ENCODE measurements at regions not wholly inside any gene's neighbourhood (a gene's known extent, or its start where the extent isn't known, plus 50 kb on each side); places are given as distances from the start of the nearest gene placed in this dataset.
A peak's percentile ranks its signal among the peaks of the same experiment; 100 is the strongest.

DNA sequence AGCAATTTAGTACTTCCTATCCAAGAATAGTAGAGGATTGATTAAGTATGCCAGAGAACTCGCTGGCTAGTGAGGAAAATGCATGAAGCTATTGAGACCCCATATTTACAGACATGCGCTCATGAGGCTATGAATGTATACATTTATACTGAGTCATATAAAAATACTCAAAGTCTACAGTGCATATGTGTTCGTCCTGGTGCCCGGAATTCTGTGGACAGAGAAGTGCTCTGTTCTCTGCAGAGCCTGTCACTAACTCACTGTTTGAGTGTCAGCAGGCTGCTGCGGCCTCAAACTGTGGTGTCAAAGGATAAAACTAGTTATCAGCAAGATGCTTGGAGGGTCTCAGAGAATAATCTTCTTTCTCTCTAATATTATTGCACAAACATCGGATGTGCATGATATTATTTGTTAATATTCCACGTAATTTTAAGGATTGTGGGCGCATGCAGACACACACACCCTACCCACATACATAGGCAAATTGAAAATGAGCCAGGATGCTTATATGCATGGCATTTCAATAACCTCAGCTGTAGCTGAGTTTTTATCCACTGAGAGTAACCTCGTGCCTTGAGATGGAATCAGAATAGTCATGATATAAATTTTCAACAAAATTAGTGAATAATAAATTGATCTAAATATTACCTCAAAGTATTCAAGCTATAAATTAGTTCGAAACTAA is 50.0 kb upstream of the TSC22D2 start:
- TF ChIP-seq, protein P1, sequence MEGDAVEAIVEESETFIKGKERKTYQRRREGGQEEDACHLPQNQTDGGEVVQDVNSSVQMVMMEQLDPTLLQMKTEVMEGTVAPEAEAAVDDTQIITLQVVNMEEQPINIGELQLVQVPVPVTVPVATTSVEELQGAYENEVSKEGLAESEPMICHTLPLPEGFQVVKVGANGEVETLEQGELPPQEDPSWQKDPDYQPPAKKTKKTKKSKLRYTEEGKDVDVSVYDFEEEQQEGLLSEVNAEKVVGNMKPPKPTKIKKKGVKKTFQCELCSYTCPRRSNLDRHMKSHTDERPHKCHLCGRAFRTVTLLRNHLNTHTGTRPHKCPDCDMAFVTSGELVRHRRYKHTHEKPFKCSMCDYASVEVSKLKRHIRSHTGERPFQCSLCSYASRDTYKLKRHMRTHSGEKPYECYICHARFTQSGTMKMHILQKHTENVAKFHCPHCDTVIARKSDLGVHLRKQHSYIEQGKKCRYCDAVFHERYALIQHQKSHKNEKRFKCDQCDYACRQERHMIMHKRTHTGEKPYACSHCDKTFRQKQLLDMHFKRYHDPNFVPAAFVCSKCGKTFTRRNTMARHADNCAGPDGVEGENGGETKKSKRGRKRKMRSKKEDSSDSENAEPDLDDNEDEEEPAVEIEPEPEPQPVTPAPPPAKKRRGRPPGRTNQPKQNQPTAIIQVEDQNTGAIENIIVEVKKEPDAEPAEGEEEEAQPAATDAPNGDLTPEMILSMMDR (conservative IDR thresholded peaks at IDR 0.05; ENCODE audit: low read length): no peak
- no peak overlapping the region for H3K4me3 ChIP-seq (ENCODE audit: low read length)
- DNase-seq (ENCODE audit: low read depth): no peak

DNA sequence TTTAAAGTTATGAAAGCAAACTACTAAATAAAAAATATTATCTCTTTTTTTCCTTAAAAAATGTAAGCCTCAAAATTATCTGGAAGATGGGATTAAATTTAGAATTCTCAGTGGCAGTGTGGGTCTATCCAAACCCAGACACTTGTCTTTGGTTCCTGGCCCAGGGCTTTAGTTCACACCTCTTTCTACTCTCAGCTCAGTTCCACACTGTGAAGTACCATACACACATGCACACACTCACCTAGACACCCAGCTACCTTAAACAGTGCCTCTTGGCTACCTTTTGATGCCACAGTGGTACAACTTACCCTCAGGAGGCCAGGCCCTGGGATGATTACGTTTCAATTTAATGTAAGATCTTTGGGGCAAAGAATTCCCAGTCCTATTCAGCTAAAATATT is 51.0 kb upstream of the TSC22D2 start:
- TF ChIP-seq, protein P1 (conservative IDR thresholded peaks at IDR 0.05; ENCODE audit: low read length): no peak
- no peak for DNase-seq (ENCODE audit: low read depth)
- no peak overlapping the region for H3K4me3 ChIP-seq (ENCODE audit: low read length)

DNA sequence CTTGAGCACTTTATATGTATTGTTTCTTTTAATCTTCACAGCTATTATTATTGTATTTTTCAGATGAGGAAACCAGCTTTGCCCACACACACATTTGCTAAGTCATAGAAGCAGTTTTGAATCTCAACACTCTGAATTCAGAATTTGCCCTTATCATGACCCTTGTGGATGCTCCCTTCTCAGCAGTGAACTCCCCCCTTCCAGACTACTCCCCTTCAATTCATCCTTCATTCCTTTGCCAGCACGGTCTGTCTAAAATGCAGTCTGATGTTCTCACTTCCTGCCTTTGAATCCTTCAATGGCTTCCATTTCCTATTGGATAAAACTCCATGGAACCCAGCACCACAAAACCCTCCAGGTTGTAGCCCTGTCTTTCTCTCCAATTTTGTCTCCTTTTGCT is 52.5 kb upstream of the TSC22D2 start:
- TF ChIP-seq, protein P1 (conservative IDR thresholded peaks at IDR 0.05; ENCODE audit: low read length): no peak
- no peak for DNase-seq (ENCODE audit: low read depth)
- H3K4me3 ChIP-seq (ENCODE audit: low read length): no peak overlapping the region

DNA sequence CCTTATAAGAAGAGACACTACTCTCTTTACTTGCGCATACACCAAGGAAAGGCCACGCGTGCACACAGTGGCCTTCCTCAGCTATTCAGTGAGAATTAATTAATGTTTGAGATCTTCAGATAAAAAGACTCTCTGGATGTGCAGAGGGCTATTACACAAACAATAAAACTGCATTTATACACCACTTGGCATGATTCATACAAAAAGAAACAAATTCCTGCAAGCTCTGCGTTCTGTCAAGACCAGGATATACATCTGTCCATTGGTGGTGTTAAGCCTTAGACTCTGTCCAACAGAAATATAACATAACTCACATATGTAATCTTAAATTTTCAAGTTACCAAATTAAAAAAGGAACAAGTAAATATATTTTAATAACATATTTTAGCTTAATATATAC is 55.2 kb upstream of the TSC22D2 start:
- H3K4me3 ChIP-seq (ENCODE audit: low read length): no peak overlapping the region
- TF ChIP-seq, protein P1 (conservative IDR thresholded peaks at IDR 0.05; ENCODE audit: low read length): no peak
- no peak for DNase-seq (ENCODE audit: low read depth)

DNA sequence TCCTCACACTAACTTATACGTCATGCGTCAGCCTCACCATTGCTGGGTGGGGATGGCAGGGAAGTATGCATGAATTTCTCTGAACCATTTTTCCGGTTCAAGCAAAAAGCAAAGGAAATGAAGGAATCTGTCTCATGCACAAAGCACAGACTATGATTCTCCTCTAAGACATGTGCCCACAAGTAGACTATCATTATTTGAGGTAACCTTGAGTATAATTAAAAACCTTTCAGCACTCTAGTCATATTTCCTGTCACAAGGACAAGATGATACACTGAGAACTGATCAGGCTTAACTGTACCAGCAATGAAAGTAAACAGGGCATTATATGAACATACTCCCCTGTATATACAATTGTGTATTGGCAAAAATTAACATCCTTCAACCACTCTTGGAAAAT is 56.7 kb upstream of the TSC22D2 start:
- no peak for DNase-seq (ENCODE audit: low read depth)
- H3K4me3 ChIP-seq (ENCODE audit: low read length): no peak overlapping the region
- TF ChIP-seq, protein P1 (conservative IDR thresholded peaks at IDR 0.05; ENCODE audit: low read length): no peak

DNA sequence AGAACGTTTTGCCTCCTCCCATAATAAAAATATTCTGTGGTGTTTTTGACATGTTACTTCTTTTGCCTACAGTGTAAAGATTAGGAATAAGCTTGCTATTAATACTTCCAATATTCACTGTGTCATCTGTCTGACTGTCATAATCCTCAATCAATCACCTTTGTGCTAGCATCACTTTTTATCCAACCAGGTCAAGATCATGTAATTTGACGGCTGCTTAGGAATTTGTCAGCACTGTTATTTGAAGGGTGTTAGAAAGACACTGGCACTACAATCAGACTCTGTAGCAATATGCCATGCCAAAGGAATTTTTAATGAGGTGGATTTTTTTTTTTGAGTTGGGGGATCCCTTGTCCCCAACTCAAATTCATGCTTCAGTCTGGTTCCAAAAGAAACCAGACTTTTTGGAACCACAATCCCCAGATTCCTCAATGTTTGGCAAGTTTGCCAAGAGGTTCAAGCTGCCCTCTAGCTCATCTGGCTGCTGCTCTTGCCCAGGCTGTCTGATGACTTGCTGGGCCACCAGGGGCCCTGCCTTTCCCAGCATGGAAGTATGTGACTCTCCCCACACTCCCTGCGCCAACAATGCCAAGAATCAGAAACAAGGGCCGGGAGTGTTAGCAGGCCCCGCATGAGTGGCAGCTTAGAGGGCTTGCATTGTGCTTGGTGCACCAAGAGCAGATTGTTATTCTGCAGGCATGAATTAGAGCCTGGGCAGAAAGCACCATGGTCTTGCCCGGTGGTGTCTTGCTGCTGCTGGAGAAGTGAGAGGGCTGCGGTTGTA is 58.6 kb upstream of the TSC22D2 start:
- no peak overlapping the region for H3K4me3 ChIP-seq (ENCODE audit: low read length)
- DNase-seq (ENCODE audit: low read depth): peak; percentile 81
- TF ChIP-seq, protein P1 (conservative IDR thresholded peaks at IDR 0.05; ENCODE audit: low read length): peak; percentile 31; the same call in 1 of the 2 replicates

DNA sequence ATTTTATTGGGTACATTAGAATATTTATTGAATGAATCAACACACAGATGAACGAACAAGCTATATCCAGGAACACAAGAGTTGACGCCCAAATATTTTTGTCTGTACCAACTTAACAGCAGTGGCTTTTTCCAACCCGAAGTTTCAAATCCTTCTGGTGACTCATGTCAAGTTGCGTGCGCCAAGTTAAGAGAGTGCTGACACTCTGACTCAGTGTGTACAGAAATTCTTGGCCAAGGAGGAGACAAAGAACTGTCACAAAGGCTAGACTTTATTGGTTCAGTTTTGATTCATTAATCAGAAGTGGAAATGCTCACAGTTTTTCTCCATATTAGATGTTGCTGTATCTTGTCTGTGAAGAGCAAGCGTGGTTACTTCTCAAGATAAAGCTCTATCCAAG is 59.6 kb upstream of the TSC22D2 start:
- TF ChIP-seq, protein P1 (conservative IDR thresholded peaks at IDR 0.05; ENCODE audit: low read length): no peak
- no peak overlapping the region for H3K4me3 ChIP-seq (ENCODE audit: low read length)
- peak; percentile 94 for DNase-seq (ENCODE audit: low read depth)

Measured in AG10803 (cell line).